ENCODE measurements at regions not wholly inside any gene's neighbourhood (a gene's known extent, or its start where the extent isn't known, plus 50 kb on each side); places are given as distances from the start of the nearest gene placed in this dataset.

DNA sequence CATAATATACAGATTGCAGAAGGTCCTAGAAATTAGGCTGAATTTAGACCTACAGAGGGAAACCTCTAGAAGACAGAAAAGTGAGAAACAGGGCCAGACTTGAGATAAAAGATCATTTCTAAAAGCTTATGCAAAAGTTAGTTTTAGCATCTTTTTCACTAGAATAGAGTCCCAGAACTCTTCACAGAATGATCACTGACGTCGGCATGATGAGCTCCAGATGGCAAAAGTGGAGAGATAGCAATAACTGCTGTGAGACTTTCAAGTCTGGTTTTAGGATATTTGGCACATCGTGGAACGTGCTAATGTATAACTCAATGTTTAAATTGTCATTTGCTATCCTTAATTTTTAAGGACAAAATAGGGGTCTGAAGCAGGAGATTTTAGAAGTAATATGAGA is 1050.7 kb upstream of the CELF4 start:
- TF ChIP-seq, protein P1, sequence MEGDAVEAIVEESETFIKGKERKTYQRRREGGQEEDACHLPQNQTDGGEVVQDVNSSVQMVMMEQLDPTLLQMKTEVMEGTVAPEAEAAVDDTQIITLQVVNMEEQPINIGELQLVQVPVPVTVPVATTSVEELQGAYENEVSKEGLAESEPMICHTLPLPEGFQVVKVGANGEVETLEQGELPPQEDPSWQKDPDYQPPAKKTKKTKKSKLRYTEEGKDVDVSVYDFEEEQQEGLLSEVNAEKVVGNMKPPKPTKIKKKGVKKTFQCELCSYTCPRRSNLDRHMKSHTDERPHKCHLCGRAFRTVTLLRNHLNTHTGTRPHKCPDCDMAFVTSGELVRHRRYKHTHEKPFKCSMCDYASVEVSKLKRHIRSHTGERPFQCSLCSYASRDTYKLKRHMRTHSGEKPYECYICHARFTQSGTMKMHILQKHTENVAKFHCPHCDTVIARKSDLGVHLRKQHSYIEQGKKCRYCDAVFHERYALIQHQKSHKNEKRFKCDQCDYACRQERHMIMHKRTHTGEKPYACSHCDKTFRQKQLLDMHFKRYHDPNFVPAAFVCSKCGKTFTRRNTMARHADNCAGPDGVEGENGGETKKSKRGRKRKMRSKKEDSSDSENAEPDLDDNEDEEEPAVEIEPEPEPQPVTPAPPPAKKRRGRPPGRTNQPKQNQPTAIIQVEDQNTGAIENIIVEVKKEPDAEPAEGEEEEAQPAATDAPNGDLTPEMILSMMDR (IDR thresholded peaks at IDR 0.05) = no peak
- no peak for TF ChIP-seq POLR2A (IDR thresholded peaks at IDR 0.05)

All from ovary (tissue), 3 donors.